ENCODE measurements at regions not wholly inside any gene's neighbourhood (a gene's known extent, or its start where the extent isn't known, plus 50 kb on each side); places are given as distances from the start of the nearest gene placed in this dataset.

DNA sequence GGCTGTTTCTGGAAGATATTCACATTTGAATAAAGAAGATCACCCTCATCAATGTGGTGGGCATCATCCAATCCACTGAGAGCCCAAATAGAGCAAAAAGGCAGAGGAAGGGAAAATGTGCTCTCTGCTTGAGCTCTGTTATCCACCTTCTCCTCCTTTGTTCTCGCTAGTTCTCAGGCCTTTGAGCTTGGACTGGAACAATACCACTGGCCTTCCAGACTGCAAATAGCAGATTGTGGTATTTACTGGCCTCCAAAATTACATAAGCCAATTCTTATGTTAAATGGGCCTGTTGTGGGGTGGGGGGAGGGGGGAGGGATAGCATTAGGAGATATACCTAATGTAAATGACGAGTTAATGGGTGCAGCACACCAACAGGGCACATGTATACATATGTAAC lies 219.3 kb downstream of the C1orf94 start:
- no peak for DNase-seq (ENCODE audit: low read depth)
- Histone ChIP-seq H3K36me3 (ENCODE audit: control insufficient read depth, insufficient read depth, low read length) (no peaks in the 10 kb centered on the region), H3K4me3 (ENCODE audit: low read depth, low read length) (no peak overlapping the region), H3K27me3 (ENCODE audit: control insufficient read depth, insufficient read depth, low read length) (no peaks in the 10 kb centered on the region)
- no peak for FAIRE-seq
- TF ChIP-seq, protein P1, sequence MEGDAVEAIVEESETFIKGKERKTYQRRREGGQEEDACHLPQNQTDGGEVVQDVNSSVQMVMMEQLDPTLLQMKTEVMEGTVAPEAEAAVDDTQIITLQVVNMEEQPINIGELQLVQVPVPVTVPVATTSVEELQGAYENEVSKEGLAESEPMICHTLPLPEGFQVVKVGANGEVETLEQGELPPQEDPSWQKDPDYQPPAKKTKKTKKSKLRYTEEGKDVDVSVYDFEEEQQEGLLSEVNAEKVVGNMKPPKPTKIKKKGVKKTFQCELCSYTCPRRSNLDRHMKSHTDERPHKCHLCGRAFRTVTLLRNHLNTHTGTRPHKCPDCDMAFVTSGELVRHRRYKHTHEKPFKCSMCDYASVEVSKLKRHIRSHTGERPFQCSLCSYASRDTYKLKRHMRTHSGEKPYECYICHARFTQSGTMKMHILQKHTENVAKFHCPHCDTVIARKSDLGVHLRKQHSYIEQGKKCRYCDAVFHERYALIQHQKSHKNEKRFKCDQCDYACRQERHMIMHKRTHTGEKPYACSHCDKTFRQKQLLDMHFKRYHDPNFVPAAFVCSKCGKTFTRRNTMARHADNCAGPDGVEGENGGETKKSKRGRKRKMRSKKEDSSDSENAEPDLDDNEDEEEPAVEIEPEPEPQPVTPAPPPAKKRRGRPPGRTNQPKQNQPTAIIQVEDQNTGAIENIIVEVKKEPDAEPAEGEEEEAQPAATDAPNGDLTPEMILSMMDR (IDR thresholded peaks at IDR 0.05; ENCODE audit: insufficient read depth, low read length, severe bottlenecking): no peak

- FAIRE-seq (no peak), DNase-seq (ENCODE audit: low read depth) (no peak)
- Histone ChIP-seq H3K4me3 (ENCODE audit: low read depth, low read length) (no peak overlapping the region), H3K27me3 (ENCODE audit: control insufficient read depth, insufficient read depth, low read length) (no peaks in the 10 kb centered on the region), H3K36me3 (ENCODE audit: control insufficient read depth, insufficient read depth, low read length) (no peaks in the 10 kb centered on the region)
- TF ChIP-seq, protein P1 (IDR thresholded peaks at IDR 0.05; ENCODE audit: insufficient read depth, low read length, severe bottlenecking): no peak
Observed at GRCh38 chr1:34398241-34398915, 221.7 kb downstream of the C1orf94 start.

- Histone ChIP-seq H3K27me3 (ENCODE audit: control insufficient read depth, insufficient read depth, low read length) (no peaks in the 10 kb centered on the region), H3K4me3 (ENCODE audit: low read depth, low read length) (no peak overlapping the region), H3K36me3 (ENCODE audit: control insufficient read depth, insufficient read depth, low read length) (no peaks in the 10 kb centered on the region)
- TF ChIP-seq, protein P1 (IDR thresholded peaks at IDR 0.05; ENCODE audit: insufficient read depth, low read length, severe bottlenecking): no peak
- DNase-seq (ENCODE audit: low read depth) (no peak), FAIRE-seq (no peak)
Observed at GRCh38 chr1:34398916-34399275, 222.2 kb downstream of the C1orf94 start.

- DNase-seq (ENCODE audit: low read depth) (no peak), FAIRE-seq (no peak)
- Histone ChIP-seq H3K4me3 (ENCODE audit: low read depth, low read length) (no peak overlapping the region), H3K36me3 (ENCODE audit: control insufficient read depth, insufficient read depth, low read length) (no peaks in the 10 kb centered on the region), H3K27me3 (ENCODE audit: control insufficient read depth, insufficient read depth, low read length) (no peaks in the 10 kb centered on the region)
- TF ChIP-seq, protein P1 (IDR thresholded peaks at IDR 0.05; ENCODE audit: insufficient read depth, low read length, severe bottlenecking): no peak
Observed at GRCh38 chr1:34400675-34401074, 224.0 kb downstream of the C1orf94 start.

GRCh38 chr1:34403156-34403555 lies 226.4 kb downstream of the C1orf94 start:
- FAIRE-seq (no peak), DNase-seq (ENCODE audit: low read depth) (no peak)
- Histone ChIP-seq H3K4me3 (ENCODE audit: low read depth, low read length) (no peak overlapping the region), H3K36me3 (ENCODE audit: control insufficient read depth, insufficient read depth, low read length) (no peaks in the 10 kb centered on the region), H3K27me3 (ENCODE audit: control insufficient read depth, insufficient read depth, low read length) (no peaks in the 10 kb centered on the region)
- TF ChIP-seq, protein P1 (IDR thresholded peaks at IDR 0.05; ENCODE audit: insufficient read depth, low read length, severe bottlenecking): no peak

- no peaks in the 10 kb centered on the region for H3K27me3 ChIP-seq (ENCODE audit: control insufficient read depth, insufficient read depth, low read length)
- FAIRE-seq (no peak), DNase-seq (ENCODE audit: low read depth) (no peak)
- H3K4me3 ChIP-seq (ENCODE audit: low read depth, low read length): no peak overlapping the region
- no peaks in the 10 kb centered on the region for H3K36me3 ChIP-seq (ENCODE audit: control insufficient read depth, insufficient read depth, low read length)
- TF ChIP-seq, protein P1 (IDR thresholded peaks at IDR 0.05; ENCODE audit: insufficient read depth, low read length, severe bottlenecking): no peak
Observed at GRCh38 chr1:34404804-34405203, 228.1 kb downstream of the C1orf94 start.

All from bronchial epithelial cell (primary cell).